HL-60 (cell line): ENCODE measurements at regions not wholly inside any gene's neighbourhood (a gene's known extent, or its start where the extent isn't known, plus 50 kb on each side); places are given as distances from the start of the nearest gene placed in this dataset.

ENCODE experiments used
- DNase-seq, 2 experiments: peaks; one replicate each; pipeline ENCODE4 v3.0.0-alpha.2; 2010 to 2020; ENCODE audit warnings: low read depth in 1 of 2, low spot score in 1 of 2
- H3K27ac ChIP-seq: fragments of 250-450 bp; sonication (Bioruptor Pico); replicated peaks from 2 replicates; pipeline ENCODE4 v1.5.1; 2020; ENCODE audit warnings: mild to moderate bottlenecking, moderate library complexity
- H3K27me3 ChIP-seq: fragments of 250-450 bp; sonication (Bioruptor Pico); 2 replicates; pipeline ENCODE4 v1.5.1; 2021; ENCODE audit warnings: mild to moderate bottlenecking, moderate library complexity; ENCODE audit not compliant: insufficient read depth, poor library complexity, severe bottlenecking
- H3K4me3 ChIP-seq: replicated peaks from 2 replicates; pipeline ENCODE4 v1.5.1; 2011; ENCODE audit warnings: mild to moderate bottlenecking, control low read depth, low read length; ENCODE audit not compliant: insufficient read depth
- GABPA ChIP-seq: IDR thresholded peaks from 2 replicates; pipeline ENCODE4 v1.6.1; 2012; ENCODE audit warnings: low read depth
- POLR2AphosphoS5 ChIP-seq: IDR thresholded peaks from 2 replicates; pipeline ENCODE4 v1.6.1; 2012; ENCODE audit warnings: low read depth
- SPI1 ChIP-seq: IDR thresholded peaks from 2 replicates; pipeline ENCODE4 v1.6.1; 2012; ENCODE audit warnings: low read depth, mild to moderate bottlenecking, borderline replicate concordance
- TF ChIP-seq, protein P1 (sequence below): IDR thresholded peaks from one replicate; pipeline ENCODE4 v1.5.1; 2011; ENCODE audit warnings: low read length, control low read depth, inconsistent platforms; ENCODE audit not compliant: insufficient read depth
- TF ChIP-seq, protein P2 (sequence below): IDR thresholded peaks from 2 replicates; pipeline ENCODE4 v1.6.1; 2012; ENCODE audit warnings: low read depth; ENCODE audit not compliant: insufficient replicate concordance

DNA sequence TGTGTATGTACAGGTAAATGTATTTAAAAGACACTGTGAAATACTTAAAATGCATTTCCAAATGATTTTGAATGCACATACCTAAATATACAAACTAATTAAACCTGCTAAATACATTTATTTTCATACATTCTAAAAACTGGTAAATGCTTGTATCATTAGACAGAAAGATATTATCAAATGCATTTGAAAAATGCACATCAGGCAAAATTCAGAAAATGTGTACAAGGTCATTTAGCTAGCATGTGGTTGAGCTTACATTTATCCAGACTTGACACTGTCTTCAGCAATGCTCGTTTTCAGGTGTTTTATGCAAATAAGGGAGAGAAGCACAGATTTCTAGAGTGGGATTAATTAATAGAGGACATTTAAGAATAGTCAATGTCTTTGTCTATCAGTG lies 374.2 kb downstream of the SUCLG1 start:
- H3K27me3 ChIP-seq = no peaks in the 10 kb centered on the region
- TF ChIP-seq, protein P1, sequence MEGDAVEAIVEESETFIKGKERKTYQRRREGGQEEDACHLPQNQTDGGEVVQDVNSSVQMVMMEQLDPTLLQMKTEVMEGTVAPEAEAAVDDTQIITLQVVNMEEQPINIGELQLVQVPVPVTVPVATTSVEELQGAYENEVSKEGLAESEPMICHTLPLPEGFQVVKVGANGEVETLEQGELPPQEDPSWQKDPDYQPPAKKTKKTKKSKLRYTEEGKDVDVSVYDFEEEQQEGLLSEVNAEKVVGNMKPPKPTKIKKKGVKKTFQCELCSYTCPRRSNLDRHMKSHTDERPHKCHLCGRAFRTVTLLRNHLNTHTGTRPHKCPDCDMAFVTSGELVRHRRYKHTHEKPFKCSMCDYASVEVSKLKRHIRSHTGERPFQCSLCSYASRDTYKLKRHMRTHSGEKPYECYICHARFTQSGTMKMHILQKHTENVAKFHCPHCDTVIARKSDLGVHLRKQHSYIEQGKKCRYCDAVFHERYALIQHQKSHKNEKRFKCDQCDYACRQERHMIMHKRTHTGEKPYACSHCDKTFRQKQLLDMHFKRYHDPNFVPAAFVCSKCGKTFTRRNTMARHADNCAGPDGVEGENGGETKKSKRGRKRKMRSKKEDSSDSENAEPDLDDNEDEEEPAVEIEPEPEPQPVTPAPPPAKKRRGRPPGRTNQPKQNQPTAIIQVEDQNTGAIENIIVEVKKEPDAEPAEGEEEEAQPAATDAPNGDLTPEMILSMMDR = no peak
- no peak for TF ChIP-seq POLR2AphosphoS5
- TF ChIP-seq GABPA = no peak
- no peak overlapping the region for H3K27ac ChIP-seq
- H3K4me3 ChIP-seq = no peak overlapping the region
- DNase-seq = no peak

DNA sequence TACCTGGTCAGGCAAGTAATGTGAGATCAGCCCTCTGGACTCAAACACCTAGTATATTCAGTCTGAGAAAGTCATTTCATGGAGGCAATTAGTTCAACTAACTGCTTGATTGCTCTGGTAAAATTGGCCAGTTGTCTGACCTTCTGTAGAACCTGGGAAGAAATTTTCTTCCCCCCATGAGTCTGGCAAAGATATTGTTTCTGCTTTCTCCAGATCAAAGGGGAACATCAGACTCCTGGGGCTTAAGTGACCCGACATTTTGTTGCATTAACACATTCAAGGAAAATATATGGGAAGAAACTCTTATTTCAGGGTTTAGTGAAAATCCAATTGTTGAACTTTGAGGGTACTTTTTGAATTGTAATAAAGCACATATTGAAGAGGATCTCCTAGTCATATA lies 375.1 kb downstream of the SUCLG1 start:
- Histone ChIP-seq H3K27ac (no peak overlapping the region), H3K27me3 (no peaks in the 10 kb centered on the region), H3K4me3 (no peak overlapping the region)
- DNase-seq = no peak
- TF ChIP-seq GABPA = no peak
- TF ChIP-seq, protein P1 = no peak
- TF ChIP-seq POLR2AphosphoS5 = no peak
- no peak for TF ChIP-seq SPI1
- TF ChIP-seq, protein P2, sequence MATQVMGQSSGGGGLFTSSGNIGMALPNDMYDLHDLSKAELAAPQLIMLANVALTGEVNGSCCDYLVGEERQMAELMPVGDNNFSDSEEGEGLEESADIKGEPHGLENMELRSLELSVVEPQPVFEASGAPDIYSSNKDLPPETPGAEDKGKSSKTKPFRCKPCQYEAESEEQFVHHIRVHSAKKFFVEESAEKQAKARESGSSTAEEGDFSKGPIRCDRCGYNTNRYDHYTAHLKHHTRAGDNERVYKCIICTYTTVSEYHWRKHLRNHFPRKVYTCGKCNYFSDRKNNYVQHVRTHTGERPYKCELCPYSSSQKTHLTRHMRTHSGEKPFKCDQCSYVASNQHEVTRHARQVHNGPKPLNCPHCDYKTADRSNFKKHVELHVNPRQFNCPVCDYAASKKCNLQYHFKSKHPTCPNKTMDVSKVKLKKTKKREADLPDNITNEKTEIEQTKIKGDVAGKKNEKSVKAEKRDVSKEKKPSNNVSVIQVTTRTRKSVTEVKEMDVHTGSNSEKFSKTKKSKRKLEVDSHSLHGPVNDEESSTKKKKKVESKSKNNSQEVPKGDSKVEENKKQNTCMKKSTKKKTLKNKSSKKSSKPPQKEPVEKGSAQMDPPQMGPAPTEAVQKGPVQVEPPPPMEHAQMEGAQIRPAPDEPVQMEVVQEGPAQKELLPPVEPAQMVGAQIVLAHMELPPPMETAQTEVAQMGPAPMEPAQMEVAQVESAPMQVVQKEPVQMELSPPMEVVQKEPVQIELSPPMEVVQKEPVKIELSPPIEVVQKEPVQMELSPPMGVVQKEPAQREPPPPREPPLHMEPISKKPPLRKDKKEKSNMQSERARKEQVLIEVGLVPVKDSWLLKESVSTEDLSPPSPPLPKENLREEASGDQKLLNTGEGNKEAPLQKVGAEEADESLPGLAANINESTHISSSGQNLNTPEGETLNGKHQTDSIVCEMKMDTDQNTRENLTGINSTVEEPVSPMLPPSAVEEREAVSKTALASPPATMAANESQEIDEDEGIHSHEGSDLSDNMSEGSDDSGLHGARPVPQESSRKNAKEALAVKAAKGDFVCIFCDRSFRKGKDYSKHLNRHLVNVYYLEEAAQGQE = no peak

DNA sequence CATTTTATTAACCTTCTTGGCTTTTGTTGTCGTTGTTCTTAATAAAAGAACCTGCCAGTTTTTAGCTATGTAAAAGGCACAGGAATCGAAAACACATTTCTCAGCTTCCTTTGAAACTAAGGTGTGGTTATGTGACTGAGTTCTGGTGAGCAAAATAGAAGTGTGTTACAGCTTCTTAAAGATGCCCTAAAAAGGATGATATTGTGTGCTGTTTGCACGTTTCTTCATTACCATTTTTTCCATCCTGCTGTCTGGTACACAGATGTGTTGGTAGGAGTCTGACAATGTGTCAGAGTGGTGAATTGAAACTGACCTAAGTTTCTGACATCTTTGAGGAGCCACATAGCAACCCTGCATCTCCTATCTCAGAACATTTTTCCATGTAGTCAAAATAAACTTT lies 380.6 kb downstream of the SUCLG1 start:
- TF ChIP-seq, protein P1 = no peak
- no peak for TF ChIP-seq POLR2AphosphoS5
- no peak for TF ChIP-seq SPI1
- no peak for TF ChIP-seq GABPA
- TF ChIP-seq, protein P2 = no peak
- H3K27ac ChIP-seq = no peak overlapping the region
- H3K4me3 ChIP-seq = no peak overlapping the region
- H3K27me3 ChIP-seq = no peaks in the 10 kb centered on the region
- no peak for DNase-seq

DNA sequence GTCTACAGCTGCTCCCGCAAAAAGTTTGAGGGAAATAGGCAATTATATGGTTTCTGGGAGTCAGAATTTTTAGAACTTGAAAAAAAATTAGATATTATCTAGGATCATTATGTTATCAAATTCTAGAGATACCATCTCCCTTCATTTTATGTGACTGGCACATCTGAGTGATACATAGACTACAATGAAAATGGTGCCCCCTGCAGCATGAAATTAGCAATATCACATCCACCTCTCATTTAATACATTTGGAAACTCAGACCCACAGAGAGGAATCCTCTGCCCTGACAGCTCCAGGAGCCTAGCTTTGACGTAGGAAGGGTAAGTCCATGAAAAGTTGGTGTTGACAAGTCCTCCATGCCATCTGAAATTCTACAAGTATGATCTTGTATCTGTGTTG lies 381.6 kb downstream of the SUCLG1 start:
- DNase-seq = peak in 1 of 2 experiments; percentile 16
- no peak for TF ChIP-seq SPI1
- TF ChIP-seq, protein P1 = peak; percentile 22
- H3K4me3 ChIP-seq = no peak overlapping the region
- H3K27me3 ChIP-seq = no peaks in the 10 kb centered on the region
- no peak overlapping the region for H3K27ac ChIP-seq
